Testis (tissue), 2 donors: ENCODE measurements at regions not wholly inside any gene's neighbourhood (a gene's known extent, or its start where the extent isn't known, plus 50 kb on each side); places are given as distances from the start of the nearest gene placed in this dataset.

Experiments used
- CTCF ChIP-seq, 3 experiments: fragments of 450-650 bp in 2 of 3; fragments of 200-600 bp in 1 of 3; sonication (generic) in 1 of 3; IDR thresholded peaks; one replicate each; pipeline ENCODE4 v1.5.1; 2016 to 2019; ENCODE audit warnings: antibody characterized with exemption in 3 of 3, mild to moderate bottlenecking in 2 of 3, moderate library complexity in 1 of 3
- POLR2A ChIP-seq: fragments of 450-650 bp; IDR thresholded peaks from one replicate; pipeline ENCODE4 v1.6.1; 2017; ENCODE audit warnings: antibody characterized with exemption, mild to moderate bottlenecking, moderate library complexity

GRCh38 chr10:130914367-130914766 is 397.2 kb downstream of the TCERG1L start:
- TF ChIP-seq CTCF (IDR thresholded peaks at IDR 0.05) (no peak), POLR2A (no peak)
